Heart left ventricle (tissue), 16 donors: ENCODE measurements at regions not wholly inside any gene's neighbourhood (a gene's known extent, or its start where the extent isn't known, plus 50 kb on each side); places are given as distances from the start of the nearest gene placed in this dataset.

Experiments used
- ATAC-seq, 4 donors: fragments of 200-7000 bp; cut with Tn5 transposase; one replicate each; pipeline ENCODE4 v1.9.1; 2020 to 2022; ENCODE audit warnings: moderate library complexity in 4 of 4, mild to moderate bottlenecking in 3 of 4, moderate number of reproducible peaks in 1 of 4
- DNase-seq, 5 donors: peaks; one replicate each; pipeline ENCODE4 v3.0.0-alpha.2; 2020
- H3K27ac ChIP-seq, 12 donors: fragments of 200-600 bp; sonication (generic) in 4 of 12; one replicate each; pipeline versions ENCODE4 v1.5.0 to v1.8.0; 2016 to 2022; ENCODE audit warnings: mild to moderate bottlenecking in 2 of 12
- H3K27me3 ChIP-seq, 9 donors: fragments of 200-600 bp; sonication (generic) in 2 of 9; one replicate each; pipeline versions ENCODE4 v1.5.1 to v1.8.0; 2016 to 2022; ENCODE audit warnings: mild to moderate bottlenecking in 3 of 9
- H3K36me3 ChIP-seq, 9 donors: fragments of 200-600 bp; sonication (generic) in 2 of 9; one replicate each; pipeline versions ENCODE4 v1.5.0 to v1.8.0; 2018 to 2022; ENCODE audit warnings: mild to moderate bottlenecking in 2 of 9
- H3K4me1 ChIP-seq, 12 donors: fragments of 200-600 bp; sonication (generic) in 4 of 12; one replicate each; pipeline versions ENCODE4 v1.5.0 to v1.8.0; 2016 to 2022; ENCODE audit warnings: mild to moderate bottlenecking in 3 of 12
- H3K4me3 ChIP-seq, 12 donors: fragments of 200-600 bp; sonication (generic) in 4 of 12; one replicate each; pipeline versions ENCODE4 v1.5.0 to v1.8.0; 2017 to 2022; ENCODE audit warnings: mild to moderate bottlenecking in 9 of 12, moderate library complexity in 4 of 12
- H3K9me3 ChIP-seq, 12 donors: fragments of 200-600 bp; sonication (generic) in 4 of 12; one replicate each; pipeline versions ENCODE4 v1.5.0 to v1.8.0; 2016 to 2022; ENCODE audit warnings: mild to moderate bottlenecking in 1 of 12
- POLR2A ChIP-seq, 2 donors: fragments of 450-650 bp; IDR thresholded peaks; one replicate each; pipeline ENCODE4 v1.6.1; 2017; ENCODE audit warnings: antibody characterized with exemption in 2 of 2, mild to moderate bottlenecking in 2 of 2, moderate library complexity in 2 of 2
- WGBS, 4 donors: extraction: QIAGEN DNeasy Blood & Tissue Kit in 2 of 4; methylation state at CpG; one replicate each; pipeline versions ENCODE4 v1.1.5 to v1.1.7; 2013 to 2018; 5-methylcytosine and 5-hydroxymethylcytosine counted together
- intact Hi-C, 10 donors: fragments of 100-400 bp; cut with DNase I; formaldehyde crosslinking; loops; one replicate each; pipeline versions ENCODE4 v1.11.1 to v1.14.2; 2022
- TF ChIP-seq, protein P1 (sequence below), 12 donors: fragments of 200-600 bp; sonication (generic) in 4 of 12; IDR thresholded peaks; one replicate each; pipeline versions ENCODE4 v1.5.0 to v1.8.0; 2018 to 2022; ENCODE audit warnings: antibody characterized with exemption in 12 of 12, mild to moderate bottlenecking in 5 of 12
- donor health status: ischemic (EF 13 %, LVEDD 7.1; RV severe dilation, severe dysfunction).
- donor health status: healthy with polysubstance abuse.
- donor health status: DM: no; HTN: yes; CAD: no.
- donor health status: DM: no; HTN: no; CAD: no.
- donor health status: ischemic (EF 25% LVEDD 6.9; RV normal size, moderate dysfunction).
- donor health status: ischemic (EF 25% LVEDD 5.7; RV mildly dilated, moderate dysfunction).
- donor health status: healthy.
- donor health status: DM: yes; HTN: yes; CAD: no.
- donor health status: ischemic (EF 35%, LVEDD 5.7; RV mildly dilated, moderate dysfunction).
- donor health status: nonischemic (EF 11% LVEDD 7.7; RV severe dilation, severe dysfunction).
- donor health status: DM: yes; HTN: yes; CAD: no.
- donor health status: PGD.
- donor health status: ischemic (EF 29% LVEDD 5.4; RV normal size, mild dysfunction).
- donor health status: nonischemic (EF 23%, LVEDD 6.1; RV moderate dilation, normal function).

DNA sequence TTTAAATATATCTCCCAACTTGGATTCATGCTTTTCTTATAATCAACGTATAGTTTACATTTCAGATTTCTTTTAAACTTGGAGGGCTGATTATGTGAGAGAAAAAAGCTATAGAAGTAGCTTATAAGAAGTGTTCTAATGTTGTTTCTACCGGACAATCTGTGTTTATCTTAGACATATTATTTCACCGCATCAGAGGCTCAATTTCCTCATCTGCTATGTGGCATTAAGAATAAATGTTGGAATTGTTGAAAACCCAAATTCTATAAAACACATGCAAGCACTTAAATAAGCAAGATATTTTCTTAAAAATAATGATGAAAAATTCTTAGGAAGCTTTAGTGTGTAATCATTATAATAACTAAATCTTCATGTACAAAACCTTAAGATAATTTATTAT is 407.9 kb downstream of the HRH4 start:
- H3K4me1 ChIP-seq, result no peaks in the 10 kb centered on the region
- H3K27me3 ChIP-seq, result no peaks in the 10 kb centered on the region
- TF ChIP-seq, protein P1, sequence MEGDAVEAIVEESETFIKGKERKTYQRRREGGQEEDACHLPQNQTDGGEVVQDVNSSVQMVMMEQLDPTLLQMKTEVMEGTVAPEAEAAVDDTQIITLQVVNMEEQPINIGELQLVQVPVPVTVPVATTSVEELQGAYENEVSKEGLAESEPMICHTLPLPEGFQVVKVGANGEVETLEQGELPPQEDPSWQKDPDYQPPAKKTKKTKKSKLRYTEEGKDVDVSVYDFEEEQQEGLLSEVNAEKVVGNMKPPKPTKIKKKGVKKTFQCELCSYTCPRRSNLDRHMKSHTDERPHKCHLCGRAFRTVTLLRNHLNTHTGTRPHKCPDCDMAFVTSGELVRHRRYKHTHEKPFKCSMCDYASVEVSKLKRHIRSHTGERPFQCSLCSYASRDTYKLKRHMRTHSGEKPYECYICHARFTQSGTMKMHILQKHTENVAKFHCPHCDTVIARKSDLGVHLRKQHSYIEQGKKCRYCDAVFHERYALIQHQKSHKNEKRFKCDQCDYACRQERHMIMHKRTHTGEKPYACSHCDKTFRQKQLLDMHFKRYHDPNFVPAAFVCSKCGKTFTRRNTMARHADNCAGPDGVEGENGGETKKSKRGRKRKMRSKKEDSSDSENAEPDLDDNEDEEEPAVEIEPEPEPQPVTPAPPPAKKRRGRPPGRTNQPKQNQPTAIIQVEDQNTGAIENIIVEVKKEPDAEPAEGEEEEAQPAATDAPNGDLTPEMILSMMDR (IDR thresholded peaks at IDR 0.05), result no peak
- TF ChIP-seq POLR2A (IDR thresholded peaks at IDR 0.05), result no peak
- ATAC-seq (no peak), DNase-seq (no peak)
- H3K4me3 ChIP-seq, result no peak overlapping the region
- H3K9me3 ChIP-seq, result no peaks in the 10 kb centered on the region
- intact Hi-C loops, result no loop called here
- no peaks in the 10 kb centered on the region for H3K36me3 ChIP-seq
- 80 to 85% (median 84%) methylated on average over 3 of the region's 3 CpGs for WGBS, 4 donors
- H3K27ac ChIP-seq, result no peak overlapping the region

DNA sequence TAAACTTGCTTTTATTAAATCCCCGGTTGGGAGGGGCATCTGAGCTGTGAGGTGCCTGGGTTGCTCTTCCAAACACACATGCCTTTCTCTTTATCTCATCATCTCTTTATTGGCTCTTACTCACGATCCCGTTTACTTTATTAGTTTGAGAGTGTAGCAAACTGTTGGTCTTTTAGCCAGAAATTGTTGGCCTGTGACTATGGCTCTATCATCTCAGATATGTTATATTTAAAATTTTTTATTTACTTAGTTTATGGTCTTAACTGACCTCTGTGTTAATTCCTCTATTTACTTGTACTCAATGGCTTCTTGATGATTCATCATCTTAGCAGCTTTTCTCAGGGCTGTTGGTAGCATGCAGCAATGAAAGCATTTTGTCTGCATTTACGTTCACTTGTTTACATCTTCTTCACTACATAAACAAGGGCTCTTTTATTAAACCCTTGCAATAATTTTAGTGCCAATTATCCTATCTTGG is 408.4 kb downstream of the HRH4 start:
- no peak for ATAC-seq
- no peak for DNase-seq
- H3K27me3 ChIP-seq, result no peaks in the 10 kb centered on the region

DNA sequence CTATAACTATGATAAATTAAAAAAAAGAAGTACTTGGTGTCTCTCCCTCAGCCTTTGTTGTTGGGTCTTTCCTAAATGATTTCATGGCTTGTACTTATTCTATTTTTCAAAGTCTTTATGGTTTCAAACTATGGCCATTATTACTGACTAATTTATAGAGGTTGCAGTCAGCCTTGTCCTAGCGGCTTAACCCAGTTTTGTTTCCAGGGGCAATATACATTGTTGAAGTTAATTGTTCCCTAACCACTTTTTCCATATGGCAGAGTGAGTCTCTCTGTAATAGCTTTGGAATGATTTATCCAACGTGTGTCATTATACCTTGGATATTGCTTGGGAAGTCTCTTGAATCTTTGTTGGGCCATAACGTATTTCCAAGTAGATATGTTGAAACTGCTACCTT is 408.8 kb downstream of the HRH4 start:
- Histone ChIP-seq H3K9me3 (no peaks in the 10 kb centered on the region), H3K4me3 (no peak overlapping the region), H3K27me3 (no peaks in the 10 kb centered on the region), H3K36me3 (no peaks in the 10 kb centered on the region), H3K4me1 (no peaks in the 10 kb centered on the region), H3K27ac (no peak overlapping the region)
- TF ChIP-seq, protein P1 (IDR thresholded peaks at IDR 0.05), result no peak
- TF ChIP-seq POLR2A (IDR thresholded peaks at IDR 0.05), result no peak
- no peak for DNase-seq
- WGBS, 4 donors, result 57 to 91% (median 75%) methylated on average over 3 of the region's 3 CpGs
- no peak for ATAC-seq
- intact Hi-C loops, result no loop called here

More for the DNA sequence above, 408.4 kb downstream of the HRH4 start:
- Histone ChIP-seq H3K27ac (no peak overlapping the region), H3K36me3 (no peaks in the 10 kb centered on the region), H3K9me3 (no peaks in the 10 kb centered on the region), H3K4me1 (no peaks in the 10 kb centered on the region), H3K4me3 (no peak overlapping the region)
- intact Hi-C loops, result no loop called here
- TF ChIP-seq, protein P1 (IDR thresholded peaks at IDR 0.05), result no peak
- no peak for TF ChIP-seq POLR2A (IDR thresholded peaks at IDR 0.05)
- 50 to 67% (median 63%) methylated on average over 4 of the region's 4 CpGs for WGBS, 4 donors

DNA sequence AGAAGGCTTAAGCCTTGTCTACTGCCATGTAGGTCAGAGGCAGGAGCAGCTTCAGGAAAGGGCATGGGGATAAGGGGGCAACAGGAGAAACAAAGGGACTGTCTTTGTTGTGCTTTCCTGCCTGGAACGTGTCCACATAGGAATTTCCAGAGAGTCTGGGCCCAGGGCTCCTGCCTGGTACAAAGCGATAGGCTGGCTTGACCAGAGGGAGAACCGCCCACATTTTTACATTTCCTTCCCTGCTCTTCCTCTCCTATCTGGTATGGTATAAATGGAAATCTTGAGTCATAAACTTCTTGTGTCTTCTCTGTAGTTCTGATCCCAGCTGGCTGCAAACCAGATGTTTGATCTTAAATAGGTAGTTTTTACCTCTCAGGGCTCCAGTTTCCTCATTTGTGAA is 414.8 kb downstream of the HRH4 start:
- DNase-seq (no peak), ATAC-seq (no peak)
- TF ChIP-seq, protein P1 (IDR thresholded peaks at IDR 0.05), result no peak
- no peak for TF ChIP-seq POLR2A (IDR thresholded peaks at IDR 0.05)
- H3K4me1 ChIP-seq, result peaks cover 0 to 5% (median 0%) of the 10 kb centered on the region in 12 donors
- H3K27me3 ChIP-seq, result no peaks in the 10 kb centered on the region
- no peaks in the 10 kb centered on the region for H3K36me3 ChIP-seq
- peaks cover 0 to 6% (median 0%) of the 10 kb centered on the region in 12 donors for H3K9me3 ChIP-seq
- no peak overlapping the region for H3K27ac ChIP-seq
- no peak overlapping the region for H3K4me3 ChIP-seq
- 70 to 78% (median 78%) methylated on average over 3 of the region's 3 CpGs for WGBS, 4 donors
- intact Hi-C loops, result loop anchor here (5.0 to 10.0 kb wide), 14 partner anchors 350 to 1022 kb away; partner anchors contain the start of gene ZNF521 (in 3 of the 10)
